ENCODE measurements at regions not wholly inside any gene's neighbourhood (a gene's known extent, or its start where the extent isn't known, plus 50 kb on each side); places are given as distances from the start of the nearest gene placed in this dataset.

GRCh38 chr5:44660251-44660650, 148.5 kb upstream of the MRPS30 start:
- intact Hi-C loops (cut with DNase I), result no loop called here
- Histone ChIP-seq H3K36me3 (no peaks in the 10 kb centered on the region), H3K9ac (ENCODE audit: low read depth in 2 of 2, low read length in 2 of 2) (no peak overlapping the region), H3K4me1 (no peaks in the 10 kb centered on the region), H3K9me3 (no peaks in the 10 kb centered on the region), H3K27ac (no peak overlapping the region), H3K27me3 (no peaks in the 10 kb centered on the region), H3K4me3 (no peak overlapping the region)
- DNase-seq, result no peak
- TF ChIP-seq CTCF (IDR thresholded peaks at IDR 0.05), result no peak

- DNase-seq, result no peak
- Histone ChIP-seq H3K27ac (no peak overlapping the region), H3K27me3 (no peaks in the 10 kb centered on the region), H3K36me3 (no peaks in the 10 kb centered on the region), H3K4me3 (no peak overlapping the region), H3K4me1 (no peaks in the 10 kb centered on the region), H3K9me3 (no peaks in the 10 kb centered on the region), H3K9ac (ENCODE audit: low read depth in 2 of 2, low read length in 2 of 2) (no peak overlapping the region)
- intact Hi-C loops (cut with DNase I), result no loop called here
- no peak for TF ChIP-seq CTCF (IDR thresholded peaks at IDR 0.05)
Measured at GRCh38 chr5:44659334-44659733, 149.4 kb upstream of the MRPS30 start.

GRCh38 chr5:44652674-44653073, 156.1 kb upstream of the MRPS30 start:
- H3K36me3 ChIP-seq, result no peaks in the 10 kb centered on the region
- intact Hi-C loops (cut with DNase I), result no loop called here
- no peaks in the 10 kb centered on the region for H3K27me3 ChIP-seq
- no peak for TF ChIP-seq CTCF (IDR thresholded peaks at IDR 0.05)
- DNase-seq, result no peak
- no peak overlapping the region for H3K9ac ChIP-seq (ENCODE audit: low read depth in 2 of 2, low read length in 2 of 2)
- no peak overlapping the region for H3K27ac ChIP-seq
- no peak overlapping the region for H3K4me3 ChIP-seq
- no peaks in the 10 kb centered on the region for H3K4me1 ChIP-seq
- no peaks in the 10 kb centered on the region for H3K9me3 ChIP-seq

GRCh38 chr5:44646016-44646415, 162.7 kb upstream of the MRPS30 start:
- H3K9ac ChIP-seq (ENCODE audit: low read depth in 2 of 2, low read length in 2 of 2), result no peak overlapping the region
- intact Hi-C loops (cut with DNase I), result no loop called here
- no peaks in the 10 kb centered on the region for H3K9me3 ChIP-seq
- H3K4me1 ChIP-seq, result no peaks in the 10 kb centered on the region
- H3K4me3 ChIP-seq, result no peak overlapping the region
- H3K36me3 ChIP-seq, result no peaks in the 10 kb centered on the region
- DNase-seq, result no peak
- TF ChIP-seq CTCF (IDR thresholded peaks at IDR 0.05), result no peak
- H3K27ac ChIP-seq, result no peak overlapping the region
- H3K27me3 ChIP-seq, result no peaks in the 10 kb centered on the region

GRCh38 chr5:44645502-44645901, 163.2 kb upstream of the MRPS30 start:
- no peak overlapping the region for H3K4me3 ChIP-seq
- H3K9ac ChIP-seq (ENCODE audit: low read depth in 2 of 2, low read length in 2 of 2), result no peak overlapping the region
- DNase-seq, result no peak
- intact Hi-C loops (cut with DNase I), result no loop called here
- H3K9me3 ChIP-seq, result no peaks in the 10 kb centered on the region
- H3K27ac ChIP-seq, result no peak overlapping the region
- no peaks in the 10 kb centered on the region for H3K36me3 ChIP-seq
- TF ChIP-seq CTCF (IDR thresholded peaks at IDR 0.05), result no peak
- H3K4me1 ChIP-seq, result no peaks in the 10 kb centered on the region
- no peaks in the 10 kb centered on the region for H3K27me3 ChIP-seq

GRCh38 chr5:44644628-44645027, 164.1 kb upstream of the MRPS30 start:
- DNase-seq, result no peak
- no peaks in the 10 kb centered on the region for H3K36me3 ChIP-seq
- H3K9ac ChIP-seq (ENCODE audit: low read depth in 2 of 2, low read length in 2 of 2), result no peak overlapping the region
- H3K27me3 ChIP-seq, result no peaks in the 10 kb centered on the region
- TF ChIP-seq CTCF (IDR thresholded peaks at IDR 0.05), result no peak
- no peaks in the 10 kb centered on the region for H3K9me3 ChIP-seq
- no peak overlapping the region for H3K27ac ChIP-seq
- intact Hi-C loops (cut with DNase I), result no loop called here
- no peaks in the 10 kb centered on the region for H3K4me1 ChIP-seq
- no peak overlapping the region for H3K4me3 ChIP-seq

All from colonic mucosa (tissue), 4 donors.